ENCODE measurements at regions not wholly inside any gene's neighbourhood (a gene's known extent, or its start where the extent isn't known, plus 50 kb on each side); places are given as distances from the start of the nearest gene placed in this dataset.

DNA sequence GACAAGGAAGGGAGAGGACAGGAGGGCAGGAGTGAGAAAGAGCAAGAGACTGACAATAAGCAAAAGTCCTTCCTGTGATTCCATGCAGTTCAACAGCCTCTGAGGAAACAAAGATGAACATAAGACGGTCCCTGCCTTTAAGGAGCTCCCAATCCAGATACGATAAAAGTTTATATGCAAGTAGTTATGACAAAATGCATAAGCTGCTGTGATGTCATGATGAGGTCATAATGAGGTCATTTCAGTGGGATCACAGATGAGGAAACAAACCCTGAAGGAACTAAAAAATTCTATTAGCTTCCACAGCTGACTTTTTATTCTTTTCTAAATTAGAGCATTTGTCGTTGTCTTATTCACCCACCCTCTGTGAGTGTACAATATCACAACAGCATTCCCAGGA is 458.5 kb upstream of the ACVR2A start:
- H4K5ac ChIP-seq (ENCODE audit: insufficient read length, low read depth, low read length): no peak overlapping the region
- Mint-ChIP-seq H3K4me1 (peaks cover 9 to 12% of the 10 kb centered on the region in 2 experiments), H3K9me3 (no peaks in the 10 kb centered on the region), H3K27ac (no peak overlapping the region), H3K27me3 (ENCODE audit: low read depth) (no peaks in the 10 kb centered on the region), H3K36me3 (ENCODE audit: insufficient read depth in 1 of 3, low read depth in 3 of 3) (peaks cover 0 to 1% (median 0%) of the 10 kb centered on the region in 3 experiments; a peak in 1 of 7 replicates), H3K4me3 (no peak overlapping the region)
- H3K18ac ChIP-seq (ENCODE audit: insufficient read length, low read depth, low read length): no peak overlapping the region
- DNase-seq: no peak
- no peaks in the 10 kb centered on the region for H4K20me1 ChIP-seq (ENCODE audit: control insufficient read depth, insufficient read depth, insufficient read length)
- H3K27ac ChIP-seq (ENCODE audit: insufficient read length, low read depth, low read length): no peak overlapping the region
- no peaks in the 10 kb centered on the region for H3K27me3 ChIP-seq (ENCODE audit: insufficient read depth, low read length)
- H4K91ac ChIP-seq (ENCODE audit: insufficient read length, low read depth, low read length): no peak overlapping the region
- H3K9ac ChIP-seq (ENCODE audit: extremely low read depth, insufficient read length, low read length): no peak overlapping the region
- no peak overlapping the region for H4K8ac ChIP-seq (replicated peaks; ENCODE audit: insufficient read length, low read depth, low read length)
- no peak overlapping the region for H2BK120ac ChIP-seq (ENCODE audit: low read depth, low read length, poor library complexity, severe bottlenecking)
- no peaks in the 10 kb centered on the region for H3K4me1 ChIP-seq (ENCODE audit: insufficient read depth, low read length)
- no peak overlapping the region for H3K4me2 ChIP-seq (ENCODE audit: insufficient read depth, insufficient read length, low read length)
- no peaks in the 10 kb centered on the region for H3K79me2 ChIP-seq (ENCODE audit: insufficient read depth, low read length)
- no peak overlapping the region for H2BK12ac ChIP-seq (ENCODE audit: insufficient read length, low read depth, low read length)
- H3K23me2 ChIP-seq (ENCODE audit: insufficient read length, low read depth, low read length, poor library complexity, severe bottlenecking): no peaks in the 10 kb centered on the region
- no CpG with 5 or more reads among the region's 3 CpGs for WGBS (ENCODE audit: extremely low coverage, insufficient read length, low lambda C conversion rate)
- no peak overlapping the region for H3T11ph ChIP-seq (ENCODE audit: low read length)
- TF ChIP-seq, protein P1, sequence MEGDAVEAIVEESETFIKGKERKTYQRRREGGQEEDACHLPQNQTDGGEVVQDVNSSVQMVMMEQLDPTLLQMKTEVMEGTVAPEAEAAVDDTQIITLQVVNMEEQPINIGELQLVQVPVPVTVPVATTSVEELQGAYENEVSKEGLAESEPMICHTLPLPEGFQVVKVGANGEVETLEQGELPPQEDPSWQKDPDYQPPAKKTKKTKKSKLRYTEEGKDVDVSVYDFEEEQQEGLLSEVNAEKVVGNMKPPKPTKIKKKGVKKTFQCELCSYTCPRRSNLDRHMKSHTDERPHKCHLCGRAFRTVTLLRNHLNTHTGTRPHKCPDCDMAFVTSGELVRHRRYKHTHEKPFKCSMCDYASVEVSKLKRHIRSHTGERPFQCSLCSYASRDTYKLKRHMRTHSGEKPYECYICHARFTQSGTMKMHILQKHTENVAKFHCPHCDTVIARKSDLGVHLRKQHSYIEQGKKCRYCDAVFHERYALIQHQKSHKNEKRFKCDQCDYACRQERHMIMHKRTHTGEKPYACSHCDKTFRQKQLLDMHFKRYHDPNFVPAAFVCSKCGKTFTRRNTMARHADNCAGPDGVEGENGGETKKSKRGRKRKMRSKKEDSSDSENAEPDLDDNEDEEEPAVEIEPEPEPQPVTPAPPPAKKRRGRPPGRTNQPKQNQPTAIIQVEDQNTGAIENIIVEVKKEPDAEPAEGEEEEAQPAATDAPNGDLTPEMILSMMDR (conservative IDR thresholded peaks at IDR 0.05): no peak
- H2BK15ac ChIP-seq (ENCODE audit: low read depth, low read length): no peak overlapping the region
- no peak overlapping the region for H2BK20ac ChIP-seq (ENCODE audit: low read depth, low read length, poor library complexity, severe bottlenecking)
- H3K14ac ChIP-seq (ENCODE audit: insufficient read depth, low read length): no peak overlapping the region
- H2AK5ac ChIP-seq (ENCODE audit: insufficient read length, low read length): no peak overlapping the region
- no peak overlapping the region for H3K23ac ChIP-seq (ENCODE audit: insufficient read length, low read depth, low read length)
- no peak overlapping the region for H3K4ac ChIP-seq (ENCODE audit: low read depth, low read length)
- no peaks in the 10 kb centered on the region for H3K9me3 ChIP-seq (ENCODE audit: control insufficient read depth, low read depth, low read length)
- H2BK5ac ChIP-seq (ENCODE audit: insufficient read length, low read length): no peak overlapping the region
- no peak overlapping the region for H2AFZ ChIP-seq (ENCODE audit: low read length)
- no peaks in the 10 kb centered on the region for H3K79me1 ChIP-seq (ENCODE audit: insufficient read depth, low read depth, low read length, poor library complexity, severe bottlenecking)
- H3K56ac ChIP-seq (ENCODE audit: insufficient read length, low read depth, low read length): no peak overlapping the region
